ENCODE measurements at regions not wholly inside any gene's neighbourhood (a gene's known extent, or its start where the extent isn't known, plus 50 kb on each side); places are given as distances from the start of the nearest gene placed in this dataset.

- Mint-ChIP-seq H3K4me3 (no peak overlapping the region), H3K27ac (no peak overlapping the region), H3K4me1 (peaks cover 4% of the 10 kb centered on the region; the same call in 1 of the 2 replicates), H3K9me3 (peaks cover 11% of the 10 kb centered on the region), H3K27me3 (ENCODE audit: low read depth) (peaks cover 9% of the 10 kb centered on the region; the same call in 1 of the 2 replicates), H3K36me3 (peaks cover 3% of the 10 kb centered on the region; the same call in 1 of the 2 replicates)
- ChIA-PET CTCF (interaction anchor here (1.9 kb wide), 1 partner anchor 11 kb away, joined by 10 read pairs; no protein-coding TSS in a partner anchor), POLR2A (no interaction called here)
- TF ChIP-seq SMAD3 (CRISPR knock-in tag; IDR thresholded peaks at IDR 0.05; ENCODE audit: borderline replicate concordance) (no peak), ZNF219 (CRISPR knock-in tag; IDR thresholded peaks at IDR 0.05; ENCODE audit: borderline replicate concordance) (no peak), JAZF1 (CRISPR knock-in tag; IDR thresholded peaks at IDR 0.05) (no peak)
- DNase-seq (ENCODE audit: low spot score) (no peak), ATAC-seq (no peak)
Measured at GRCh38 chr15:66912001-66912400, 153.4 kb upstream of the SMAD3 start.

DNA sequence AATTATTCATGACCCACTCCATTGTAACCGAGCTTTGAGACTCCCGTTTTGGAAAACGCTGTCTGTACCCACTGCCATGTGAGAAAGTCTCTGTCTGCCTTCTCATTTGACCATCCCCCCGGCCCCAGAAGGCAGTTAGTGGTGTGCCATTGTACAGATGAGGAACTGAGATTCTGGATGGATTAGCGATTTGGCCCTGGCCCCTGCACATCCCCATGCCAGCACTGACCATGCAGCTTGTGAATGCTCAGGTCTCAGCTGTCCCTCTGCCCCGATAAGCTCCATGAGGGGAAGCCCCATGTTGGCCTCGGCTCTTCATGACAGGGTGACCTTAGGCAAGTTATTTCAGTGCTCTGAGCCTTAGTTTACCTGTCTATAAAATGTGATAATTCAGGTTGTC is 153.0 kb upstream of the SMAD3 start:
- no peak for DNase-seq (ENCODE audit: low spot score)
- H3K27me3 Mint-ChIP-seq (ENCODE audit: low read depth): peaks cover 9% of the 10 kb centered on the region; the same call in 1 of the 2 replicates
- ChIA-PET POLR2A (no interaction called here), CTCF (interaction anchor here (1.9 kb wide), 1 partner anchor 10 kb away, joined by 10 read pairs; no protein-coding TSS in a partner anchor)
- H3K27ac Mint-ChIP-seq: no peak overlapping the region
- no peak for ATAC-seq
- H3K36me3 Mint-ChIP-seq: peaks cover 6% of the 10 kb centered on the region
- no peak for TF ChIP-seq E2F5 (CRISPR knock-in tag; IDR thresholded peaks at IDR 0.05)
- TF ChIP-seq, protein P1, sequence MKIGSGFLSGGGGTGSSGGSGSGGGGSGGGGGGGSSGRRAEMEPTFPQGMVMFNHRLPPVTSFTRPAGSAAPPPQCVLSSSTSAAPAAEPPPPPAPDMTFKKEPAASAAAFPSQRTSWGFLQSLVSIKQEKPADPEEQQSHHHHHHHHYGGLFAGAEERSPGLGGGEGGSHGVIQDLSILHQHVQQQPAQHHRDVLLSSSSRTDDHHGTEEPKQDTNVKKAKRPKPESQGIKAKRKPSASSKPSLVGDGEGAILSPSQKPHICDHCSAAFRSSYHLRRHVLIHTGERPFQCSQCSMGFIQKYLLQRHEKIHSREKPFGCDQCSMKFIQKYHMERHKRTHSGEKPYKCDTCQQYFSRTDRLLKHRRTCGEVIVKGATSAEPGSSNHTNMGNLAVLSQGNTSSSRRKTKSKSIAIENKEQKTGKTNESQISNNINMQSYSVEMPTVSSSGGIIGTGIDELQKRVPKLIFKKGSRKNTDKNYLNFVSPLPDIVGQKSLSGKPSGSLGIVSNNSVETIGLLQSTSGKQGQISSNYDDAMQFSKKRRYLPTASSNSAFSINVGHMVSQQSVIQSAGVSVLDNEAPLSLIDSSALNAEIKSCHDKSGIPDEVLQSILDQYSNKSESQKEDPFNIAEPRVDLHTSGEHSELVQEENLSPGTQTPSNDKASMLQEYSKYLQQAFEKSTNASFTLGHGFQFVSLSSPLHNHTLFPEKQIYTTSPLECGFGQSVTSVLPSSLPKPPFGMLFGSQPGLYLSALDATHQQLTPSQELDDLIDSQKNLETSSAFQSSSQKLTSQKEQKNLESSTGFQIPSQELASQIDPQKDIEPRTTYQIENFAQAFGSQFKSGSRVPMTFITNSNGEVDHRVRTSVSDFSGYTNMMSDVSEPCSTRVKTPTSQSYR (CRISPR knock-in tag; IDR thresholded peaks at IDR 0.05): no peak
- TF ChIP-seq ZNF121 (CRISPR knock-in tag; IDR thresholded peaks at IDR 0.05): no peak
- no peak for TF ChIP-seq NFATC4 (CRISPR knock-in tag; IDR thresholded peaks at IDR 0.05)
- peaks cover 16% of the 10 kb centered on the region for H3K9me3 Mint-ChIP-seq
- H3K4me3 Mint-ChIP-seq: no peak overlapping the region
- H3K4me1 Mint-ChIP-seq: peaks cover under 1% of the 10 kb centered on the region; the same call in 1 of the 2 replicates

GRCh38 chr15:66917904-66918448 is 147.4 kb upstream of the SMAD3 start:
- H3K27me3 Mint-ChIP-seq (ENCODE audit: low read depth): peaks cover 10% of the 10 kb centered on the region
- H3K4me1 Mint-ChIP-seq: peaks cover 3% of the 10 kb centered on the region; the same call in 1 of the 2 replicates
- DNase-seq (ENCODE audit: low spot score): no peak
- no peak overlapping the region for H3K27ac Mint-ChIP-seq
- ChIA-PET CTCF (interaction anchor here (0.8 to 1.4 kb wide), 2 partner anchors 29 to 129 kb away, joined by 3 to 4 read pairs; no protein-coding TSS in a partner anchor), POLR2A (no interaction called here)
- TF ChIP-seq, protein P2, sequence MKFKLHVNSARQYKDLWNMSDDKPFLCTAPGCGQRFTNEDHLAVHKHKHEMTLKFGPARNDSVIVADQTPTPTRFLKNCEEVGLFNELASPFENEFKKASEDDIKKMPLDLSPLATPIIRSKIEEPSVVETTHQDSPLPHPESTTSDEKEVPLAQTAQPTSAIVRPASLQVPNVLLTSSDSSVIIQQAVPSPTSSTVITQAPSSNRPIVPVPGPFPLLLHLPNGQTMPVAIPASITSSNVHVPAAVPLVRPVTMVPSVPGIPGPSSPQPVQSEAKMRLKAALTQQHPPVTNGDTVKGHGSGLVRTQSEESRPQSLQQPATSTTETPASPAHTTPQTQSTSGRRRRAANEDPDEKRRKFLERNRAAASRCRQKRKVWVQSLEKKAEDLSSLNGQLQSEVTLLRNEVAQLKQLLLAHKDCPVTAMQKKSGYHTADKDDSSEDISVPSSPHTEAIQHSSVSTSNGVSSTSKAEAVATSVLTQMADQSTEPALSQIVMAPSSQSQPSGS (CRISPR knock-in tag; IDR thresholded peaks at IDR 0.05; ENCODE audit: borderline replicate concordance, low read depth): no peak
- TF ChIP-seq, protein P1 (CRISPR knock-in tag; IDR thresholded peaks at IDR 0.05): no peak
- TF ChIP-seq NFYB (CRISPR knock-in tag; conservative IDR thresholded peaks at IDR 0.05; ENCODE audit: low read depth): no peak
- TF ChIP-seq, protein P3, sequence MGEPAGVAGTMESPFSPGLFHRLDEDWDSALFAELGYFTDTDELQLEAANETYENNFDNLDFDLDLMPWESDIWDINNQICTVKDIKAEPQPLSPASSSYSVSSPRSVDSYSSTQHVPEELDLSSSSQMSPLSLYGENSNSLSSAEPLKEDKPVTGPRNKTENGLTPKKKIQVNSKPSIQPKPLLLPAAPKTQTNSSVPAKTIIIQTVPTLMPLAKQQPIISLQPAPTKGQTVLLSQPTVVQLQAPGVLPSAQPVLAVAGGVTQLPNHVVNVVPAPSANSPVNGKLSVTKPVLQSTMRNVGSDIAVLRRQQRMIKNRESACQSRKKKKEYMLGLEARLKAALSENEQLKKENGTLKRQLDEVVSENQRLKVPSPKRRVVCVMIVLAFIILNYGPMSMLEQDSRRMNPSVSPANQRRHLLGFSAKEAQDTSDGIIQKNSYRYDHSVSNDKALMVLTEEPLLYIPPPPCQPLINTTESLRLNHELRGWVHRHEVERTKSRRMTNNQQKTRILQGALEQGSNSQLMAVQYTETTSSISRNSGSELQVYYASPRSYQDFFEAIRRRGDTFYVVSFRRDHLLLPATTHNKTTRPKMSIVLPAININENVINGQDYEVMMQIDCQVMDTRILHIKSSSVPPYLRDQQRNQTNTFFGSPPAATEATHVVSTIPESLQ (CRISPR knock-in tag; IDR thresholded peaks at IDR 0.05): no peak
- no peak for TF ChIP-seq ZNF396 (CRISPR knock-in tag; IDR thresholded peaks at IDR 0.05; ENCODE audit: borderline replicate concordance)
- TF ChIP-seq, protein P4, sequence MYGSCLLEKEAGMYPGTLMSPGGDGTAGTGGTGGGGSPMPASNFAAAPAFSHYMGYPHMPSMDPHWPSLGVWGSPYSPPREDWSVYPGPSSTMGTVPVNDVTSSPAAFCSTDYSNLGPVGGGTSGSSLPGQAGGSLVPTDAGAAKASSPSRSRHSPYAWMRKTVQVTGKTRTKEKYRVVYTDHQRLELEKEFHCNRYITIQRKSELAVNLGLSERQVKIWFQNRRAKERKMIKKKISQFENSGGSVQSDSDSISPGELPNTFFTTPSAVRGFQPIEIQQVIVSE (CRISPR knock-in tag; IDR thresholded peaks at IDR 0.05; ENCODE audit: borderline replicate concordance): no peak
- peaks cover 28% of the 10 kb centered on the region for H3K9me3 Mint-ChIP-seq
- peaks cover 8% of the 10 kb centered on the region for H3K36me3 Mint-ChIP-seq
- ATAC-seq: no peak
- H3K4me3 Mint-ChIP-seq: no peak overlapping the region
